GM12874 (cell line): ENCODE measurements at regions not wholly inside any gene's neighbourhood (a gene's known extent, or its start where the extent isn't known, plus 50 kb on each side); places are given as distances from the start of the nearest gene placed in this dataset.

Source experiments
- TF ChIP-seq, protein P1 (sequence below): IDR thresholded peaks from 2 replicates; pipeline ENCODE4 v1.5.1; 2011; ENCODE audit warnings: low read depth, mild to moderate bottlenecking, control low read depth, low read length, moderate library complexity; ENCODE audit not compliant: insufficient read depth

DNA sequence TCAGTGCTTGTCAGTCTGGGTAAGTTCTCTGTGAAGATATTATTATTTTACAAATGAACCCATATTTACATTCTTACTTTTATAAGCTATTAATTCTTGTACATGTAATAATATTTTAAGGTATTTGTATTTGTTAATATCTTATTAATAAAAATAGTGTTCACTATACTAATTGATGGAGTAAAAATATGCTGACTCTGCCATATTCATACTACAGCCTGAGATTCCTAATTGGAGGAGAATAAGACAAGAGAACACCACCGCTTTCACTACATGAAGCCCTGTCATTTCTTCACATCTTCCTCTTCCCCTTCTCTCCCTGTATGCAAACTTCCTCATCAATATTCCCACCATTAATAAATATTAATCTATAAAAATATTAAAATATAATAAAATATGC, 167.6 kb upstream of the TUSC1 start:
- TF ChIP-seq, protein P1, sequence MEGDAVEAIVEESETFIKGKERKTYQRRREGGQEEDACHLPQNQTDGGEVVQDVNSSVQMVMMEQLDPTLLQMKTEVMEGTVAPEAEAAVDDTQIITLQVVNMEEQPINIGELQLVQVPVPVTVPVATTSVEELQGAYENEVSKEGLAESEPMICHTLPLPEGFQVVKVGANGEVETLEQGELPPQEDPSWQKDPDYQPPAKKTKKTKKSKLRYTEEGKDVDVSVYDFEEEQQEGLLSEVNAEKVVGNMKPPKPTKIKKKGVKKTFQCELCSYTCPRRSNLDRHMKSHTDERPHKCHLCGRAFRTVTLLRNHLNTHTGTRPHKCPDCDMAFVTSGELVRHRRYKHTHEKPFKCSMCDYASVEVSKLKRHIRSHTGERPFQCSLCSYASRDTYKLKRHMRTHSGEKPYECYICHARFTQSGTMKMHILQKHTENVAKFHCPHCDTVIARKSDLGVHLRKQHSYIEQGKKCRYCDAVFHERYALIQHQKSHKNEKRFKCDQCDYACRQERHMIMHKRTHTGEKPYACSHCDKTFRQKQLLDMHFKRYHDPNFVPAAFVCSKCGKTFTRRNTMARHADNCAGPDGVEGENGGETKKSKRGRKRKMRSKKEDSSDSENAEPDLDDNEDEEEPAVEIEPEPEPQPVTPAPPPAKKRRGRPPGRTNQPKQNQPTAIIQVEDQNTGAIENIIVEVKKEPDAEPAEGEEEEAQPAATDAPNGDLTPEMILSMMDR = no peak

DNA sequence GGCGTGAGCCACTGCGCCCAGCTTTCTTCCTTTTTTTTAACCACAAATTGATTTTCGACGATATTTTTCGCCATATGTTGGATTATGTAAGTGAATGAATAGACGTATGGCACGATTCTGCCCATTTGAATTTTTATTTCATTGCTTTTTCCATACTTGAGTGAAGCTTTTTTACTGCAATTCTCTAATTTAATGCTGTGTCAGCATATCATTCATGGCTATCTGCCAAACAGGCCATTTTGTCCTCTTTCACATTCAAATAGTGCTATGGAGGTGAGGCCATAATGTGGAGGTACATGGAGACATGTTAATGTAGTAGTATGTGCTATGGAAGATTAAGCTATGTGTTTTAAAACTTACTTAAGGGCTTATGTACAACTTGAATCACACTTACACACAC, 152.1 kb upstream of the TUSC1 start:
- TF ChIP-seq, protein P1 = no peak

DNA sequence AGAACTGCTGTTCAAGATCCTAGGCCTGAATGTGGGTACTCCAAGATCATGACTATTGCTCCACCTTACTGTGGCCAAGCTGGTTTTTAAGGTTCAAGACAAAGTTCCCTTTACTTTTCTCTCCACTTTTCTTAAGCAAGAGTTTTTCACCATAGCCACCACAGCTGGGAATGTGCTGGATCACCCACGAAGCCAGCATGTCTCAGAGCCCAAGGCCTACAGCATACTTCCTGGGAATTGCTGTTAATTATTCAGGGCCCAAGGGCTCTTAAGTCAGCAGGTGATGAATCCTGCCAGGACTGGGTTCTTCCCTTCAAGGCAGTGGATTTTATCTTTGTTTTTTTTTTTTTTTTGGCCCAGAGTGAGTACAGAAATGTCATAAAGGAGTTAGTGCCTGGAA, 149.4 kb upstream of the TUSC1 start:
- TF ChIP-seq, protein P1 = no peak

DNA sequence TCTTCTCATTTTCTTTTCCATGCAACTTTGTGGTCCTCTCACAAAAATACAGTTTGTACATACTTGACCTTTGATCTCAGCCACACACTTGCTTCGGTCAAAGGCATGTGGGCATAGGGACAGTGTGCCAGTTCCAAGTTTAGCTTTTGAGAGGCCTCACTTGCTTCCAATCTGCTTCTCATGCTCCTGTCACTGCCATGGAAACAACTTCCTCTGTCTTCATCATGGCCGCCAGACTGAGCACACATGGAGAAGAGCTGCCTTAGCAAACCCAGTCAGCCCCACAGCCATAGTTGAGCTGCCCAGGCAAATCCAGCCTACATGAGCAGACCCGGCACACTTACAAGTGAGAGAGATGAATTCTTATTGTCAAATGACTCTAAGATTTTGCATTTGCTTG, 138.2 kb upstream of the TUSC1 start:
- TF ChIP-seq, protein P1 = no peak

DNA sequence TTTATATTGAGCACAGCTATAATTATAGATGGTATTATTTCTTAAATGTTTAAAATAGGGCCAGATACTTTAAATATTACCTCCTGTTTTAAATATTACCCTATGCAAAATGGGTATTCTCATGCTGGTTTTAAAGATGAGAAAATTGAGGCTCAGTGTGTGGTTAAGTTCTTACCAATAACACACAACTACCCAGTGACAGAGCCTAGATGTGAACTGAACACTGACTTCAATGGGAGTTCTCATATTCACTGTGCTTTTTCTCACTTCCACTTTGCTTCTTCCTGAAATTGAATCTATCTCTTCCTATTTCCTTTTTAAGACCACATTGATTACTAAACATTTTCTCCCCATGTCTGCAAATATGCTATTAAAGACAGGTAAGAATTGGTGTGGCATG, 135.8 kb upstream of the TUSC1 start:
- TF ChIP-seq, protein P1 = no peak

DNA sequence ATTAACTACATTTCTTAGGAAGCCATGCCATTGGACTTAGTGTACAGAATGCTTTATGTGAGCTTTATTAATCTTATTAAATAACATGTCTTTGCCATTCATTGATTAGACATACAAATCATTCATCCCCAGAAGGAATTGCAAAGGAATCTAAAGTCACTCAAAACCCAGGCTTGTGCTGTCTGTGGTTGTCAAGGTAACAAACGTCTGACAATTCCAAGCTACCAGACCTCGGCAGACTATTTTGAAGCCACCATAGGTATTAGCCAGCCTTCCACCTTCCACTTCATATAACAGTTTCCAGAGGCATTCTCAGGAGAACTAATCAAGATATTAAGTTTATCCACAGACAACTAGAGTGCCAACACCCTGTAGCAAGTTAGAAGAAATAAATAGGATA, 135.2 kb upstream of the TUSC1 start:
- TF ChIP-seq, protein P1 = no peak

DNA sequence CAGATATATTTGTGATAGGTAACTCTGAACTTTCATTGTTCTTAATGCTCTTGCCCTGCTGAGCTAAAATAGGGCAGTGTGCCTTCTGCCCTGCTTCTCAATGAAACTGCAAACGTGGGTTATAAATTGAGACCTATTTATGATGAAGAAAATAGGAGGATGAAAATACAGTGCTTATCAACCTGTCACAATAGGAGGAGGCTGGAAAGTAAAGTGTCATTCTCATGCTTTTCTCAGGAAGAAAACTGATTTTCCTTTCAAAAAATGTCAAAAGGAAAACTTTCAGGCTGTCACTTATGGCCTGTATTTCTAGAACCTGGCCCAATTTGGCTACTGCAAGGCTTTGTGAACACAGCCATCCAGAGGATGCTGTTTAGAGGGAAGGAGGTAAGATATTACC, 130.3 kb upstream of the TUSC1 start:
- TF ChIP-seq, protein P1 = no peak

DNA sequence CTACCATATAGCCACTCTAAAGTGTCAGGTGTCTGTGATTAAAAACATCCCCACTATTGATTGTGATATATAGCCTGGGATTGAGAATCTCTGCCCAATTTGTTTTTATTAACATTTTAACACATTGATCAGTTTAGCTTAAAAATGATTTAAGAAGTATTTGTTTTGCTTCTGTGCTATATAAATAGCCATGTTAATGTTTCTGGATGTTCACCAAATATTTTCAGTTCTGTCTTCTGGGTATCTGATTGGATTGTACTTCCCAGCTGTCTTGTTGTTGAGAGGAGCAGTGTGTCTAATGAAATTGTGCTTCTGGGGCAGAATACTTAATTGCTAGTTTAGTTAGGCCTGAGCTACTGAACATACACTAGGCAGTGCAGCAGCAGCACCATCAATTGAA, 126.6 kb upstream of the TUSC1 start:
- TF ChIP-seq, protein P1 = no peak
